Adrenal gland (tissue), 5 donors: ENCODE measurements at regions not wholly inside any gene's neighbourhood (a gene's known extent, or its start where the extent isn't known, plus 50 kb on each side); places are given as distances from the start of the nearest gene placed in this dataset.

Experiments used
- CTCF ChIP-seq, 6 experiments: fragments of 450-650 bp in 4 of 6; fragments of 200-600 bp in 2 of 6; sonication (generic) in 1 of 6; IDR thresholded peaks; 1 replicate in 5 of 6; 2 replicates in 1 of 6; pipeline versions ENCODE4 v1.5.1 to v1.8.0; 2016 to 2021; ENCODE audit warnings: antibody characterized with exemption in 6 of 6, mild to moderate bottlenecking in 2 of 6, moderate library complexity in 1 of 6
- POLR2A ChIP-seq, 2 donors: fragments of 450-650 bp; IDR thresholded peaks; one replicate each; pipeline ENCODE4 v1.6.1; 2017; ENCODE audit warnings: antibody characterized with exemption in 2 of 2, mild to moderate bottlenecking in 2 of 2, moderate library complexity in 1 of 2
- donor health status: DM: no; HTN: no; CAD: no.

DNA sequence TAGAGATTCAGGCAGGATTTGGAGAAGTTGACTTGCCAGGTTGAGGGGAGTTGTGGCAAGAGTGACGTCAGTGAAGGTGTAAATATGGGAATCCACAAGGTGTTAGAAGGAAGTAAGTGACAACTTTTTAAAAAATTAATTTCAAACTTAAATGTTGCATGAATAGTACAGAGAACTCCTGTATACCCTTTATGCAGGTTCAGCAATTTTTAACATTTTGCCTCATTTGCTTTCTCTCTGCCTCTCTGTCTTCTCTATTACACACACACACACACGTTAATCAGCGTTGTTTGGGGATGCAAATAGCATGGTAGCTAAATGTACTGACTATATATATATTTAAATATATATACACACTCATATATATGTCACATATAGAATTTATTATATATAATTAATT lies 273.7 kb downstream of the SMARCA1 start:
- TF ChIP-seq CTCF (IDR thresholded peaks at IDR 0.05) (no peak), POLR2A (IDR thresholded peaks at IDR 0.05) (no peak)
